EL (cell line): ENCODE measurements at regions not wholly inside any gene's neighbourhood (a gene's known extent, or its start where the extent isn't known, plus 50 kb on each side); places are given as distances from the start of the nearest gene placed in this dataset.

Experiments used
- DNase-seq: peaks from one replicate; pipeline ENCODE4 v3.0.0-alpha.2; 2016

GRCh38 chr3:71843071-71843470 lies 58.1 kb upstream of the PROK2 start:
- DNase-seq: no peak

- no peak for DNase-seq
Measured at GRCh38 chr3:71838406-71838805, 53.5 kb upstream of the PROK2 start.
